ENCODE measurements at regions not wholly inside any gene's neighbourhood (a gene's known extent, or its start where the extent isn't known, plus 50 kb on each side); places are given as distances from the start of the nearest gene placed in this dataset.

GRCh38 chr11:19352771-19353160 lies 112.0 kb upstream of the E2F8 start:
- DNase-seq: no peak

- DNase-seq: no peak
These were observed 111.5 kb upstream of the E2F8 start for GRCh38 chr11:19352072-19352770.

- no peak for DNase-seq
These were observed 110.7 kb upstream of the E2F8 start for GRCh38 chr11:19351426-19351825.

GRCh38 chr11:19350160-19350559 lies 109.4 kb upstream of the E2F8 start:
- no peak for DNase-seq

GRCh38 chr11:19349340-19350025 lies 108.7 kb upstream of the E2F8 start:
- DNase-seq: peak; percentile 40

- no peak for DNase-seq
These were observed 107.2 kb upstream of the E2F8 start for GRCh38 chr11:19347911-19348310.

- DNase-seq: no peak
These were observed 105.3 kb upstream of the E2F8 start for GRCh38 chr11:19345848-19346681.

- no peak for DNase-seq
These were observed 104.7 kb upstream of the E2F8 start for GRCh38 chr11:19345519-19345847.

GRCh38 chr11:19344661-19345518 lies 104.1 kb upstream of the E2F8 start:
- DNase-seq: peak; percentile 39

- DNase-seq: no peak
These were observed 101.3 kb upstream of the E2F8 start for GRCh38 chr11:19342036-19342435.

- no peak for DNase-seq
These were observed 97.6 kb upstream of the E2F8 start for GRCh38 chr11:19338375-19338774.

GRCh38 chr11:19337779-19338178 lies 97.0 kb upstream of the E2F8 start:
- DNase-seq: no peak

GRCh38 chr11:19336331-19336730 lies 95.6 kb upstream of the E2F8 start:
- no peak for DNase-seq

GRCh38 chr11:19332476-19332875 lies 91.7 kb upstream of the E2F8 start:
- DNase-seq: no peak

GRCh38 chr11:19330416-19330815 lies 89.7 kb upstream of the E2F8 start:
- no peak for DNase-seq

GRCh38 chr11:19329970-19330369 lies 89.2 kb upstream of the E2F8 start:
- DNase-seq: no peak

GRCh38 chr11:19328586-19329311 lies 88.0 kb upstream of the E2F8 start:
- DNase-seq: no peak

- DNase-seq: no peak
These were observed 86.5 kb upstream of the E2F8 start for GRCh38 chr11:19327280-19327679.

GRCh38 chr11:19326499-19326898 lies 85.8 kb upstream of the E2F8 start:
- no peak for DNase-seq

- no peak for DNase-seq
These were observed 82.8 kb upstream of the E2F8 start for GRCh38 chr11:19323502-19323901.

- no peak for DNase-seq
These were observed 80.6 kb upstream of the E2F8 start for GRCh38 chr11:19321351-19321750.

- no peak for DNase-seq
These were observed 80.1 kb upstream of the E2F8 start for GRCh38 chr11:19320827-19321226.

Measured in NCI-H2029 (cell line).